ENCODE measurements at regions not wholly inside any gene's neighbourhood (a gene's known extent, or its start where the extent isn't known, plus 50 kb on each side); places are given as distances from the start of the nearest gene placed in this dataset.

DNA sequence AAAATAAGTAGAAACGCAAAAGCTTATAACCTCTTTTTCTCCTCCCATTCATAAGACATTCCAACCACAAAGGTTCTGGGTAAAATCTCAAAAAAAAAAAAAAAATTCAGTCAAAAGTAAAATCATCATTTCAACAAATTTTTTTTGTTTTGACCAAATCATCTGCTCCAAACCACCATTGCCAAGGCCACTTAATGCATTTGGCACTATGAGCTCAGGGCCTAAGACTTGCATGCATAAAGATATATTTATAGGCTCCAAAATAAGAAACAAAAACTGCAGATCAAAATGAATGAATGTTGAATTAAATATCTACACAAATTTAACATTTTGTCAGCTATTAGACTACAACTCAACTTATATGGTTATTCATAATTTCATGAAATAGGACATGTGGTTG is 331.1 kb upstream of the NFIA start:
- TF ChIP-seq, protein P1, sequence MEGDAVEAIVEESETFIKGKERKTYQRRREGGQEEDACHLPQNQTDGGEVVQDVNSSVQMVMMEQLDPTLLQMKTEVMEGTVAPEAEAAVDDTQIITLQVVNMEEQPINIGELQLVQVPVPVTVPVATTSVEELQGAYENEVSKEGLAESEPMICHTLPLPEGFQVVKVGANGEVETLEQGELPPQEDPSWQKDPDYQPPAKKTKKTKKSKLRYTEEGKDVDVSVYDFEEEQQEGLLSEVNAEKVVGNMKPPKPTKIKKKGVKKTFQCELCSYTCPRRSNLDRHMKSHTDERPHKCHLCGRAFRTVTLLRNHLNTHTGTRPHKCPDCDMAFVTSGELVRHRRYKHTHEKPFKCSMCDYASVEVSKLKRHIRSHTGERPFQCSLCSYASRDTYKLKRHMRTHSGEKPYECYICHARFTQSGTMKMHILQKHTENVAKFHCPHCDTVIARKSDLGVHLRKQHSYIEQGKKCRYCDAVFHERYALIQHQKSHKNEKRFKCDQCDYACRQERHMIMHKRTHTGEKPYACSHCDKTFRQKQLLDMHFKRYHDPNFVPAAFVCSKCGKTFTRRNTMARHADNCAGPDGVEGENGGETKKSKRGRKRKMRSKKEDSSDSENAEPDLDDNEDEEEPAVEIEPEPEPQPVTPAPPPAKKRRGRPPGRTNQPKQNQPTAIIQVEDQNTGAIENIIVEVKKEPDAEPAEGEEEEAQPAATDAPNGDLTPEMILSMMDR (conservative IDR thresholded peaks at IDR 0.05; ENCODE audit: low read length), result no peak
- TF ChIP-seq EZH2phosphoT487 (IDR thresholded peaks at IDR 0.05; ENCODE audit: borderline replicate concordance, low read depth, low read length), result no peak

Data from OCI-LY7 (cell line).